GM18517 (cell line): ENCODE measurements at regions not wholly inside any gene's neighbourhood (a gene's known extent, or its start where the extent isn't known, plus 50 kb on each side); places are given as distances from the start of the nearest gene placed in this dataset.
A peak's percentile ranks its signal among the peaks of the same experiment; 100 is the strongest.

Experiments
- ATAC-seq: cut with Tn5 transposase; IDR thresholded peaks from one replicate; pipeline ENCODE4 v1.9.1; 2021; ENCODE audit warnings: mild to moderate bottlenecking, moderate library complexity; ENCODE audit not compliant: unreplicated experiment

GRCh38 chr2:144285324-144285723, 234.6 kb downstream of the ZEB2 start:
- ATAC-seq = no peak

- no peak for ATAC-seq
Measured at GRCh38 chr2:144281476-144281875, 238.4 kb downstream of the ZEB2 start.

GRCh38 chr2:144280009-144280408, 239.9 kb downstream of the ZEB2 start:
- no peak for ATAC-seq

GRCh38 chr2:144279165-144279564, 240.8 kb downstream of the ZEB2 start:
- ATAC-seq = no peak

GRCh38 chr2:144277622-144278354, 242.1 kb downstream of the ZEB2 start:
- ATAC-seq = no peak

- ATAC-seq = no peak
Measured at GRCh38 chr2:144275340-144275739, 244.6 kb downstream of the ZEB2 start.

- ATAC-seq = no peak
Measured at GRCh38 chr2:144274131-144274530, 245.8 kb downstream of the ZEB2 start.

- ATAC-seq = no peak
Measured at GRCh38 chr2:144270951-144271350, 249.0 kb downstream of the ZEB2 start.

GRCh38 chr2:144268036-144268678, 251.8 kb downstream of the ZEB2 start:
- ATAC-seq = no peak

- ATAC-seq = peak; percentile 93
Measured at GRCh38 chr2:144267239-144267638, 252.7 kb downstream of the ZEB2 start.

GRCh38 chr2:144265654-144266053, 254.3 kb downstream of the ZEB2 start:
- no peak for ATAC-seq

- ATAC-seq = no peak
Measured at GRCh38 chr2:144261966-144262365, 258.0 kb downstream of the ZEB2 start.

- no peak for ATAC-seq
Measured at GRCh38 chr2:144261336-144261735, 258.6 kb downstream of the ZEB2 start.

GRCh38 chr2:144259332-144259731, 260.6 kb downstream of the ZEB2 start:
- ATAC-seq = no peak

GRCh38 chr2:144258154-144258553, 261.8 kb downstream of the ZEB2 start:
- no peak for ATAC-seq

- ATAC-seq = no peak
Measured at GRCh38 chr2:144256996-144257707, 262.8 kb downstream of the ZEB2 start.

- ATAC-seq = no peak
Measured at GRCh38 chr2:144254342-144255235, 265.3 kb downstream of the ZEB2 start.

GRCh38 chr2:144253743-144254142, 266.2 kb downstream of the ZEB2 start:
- ATAC-seq = no peak

- ATAC-seq = no peak
Measured at GRCh38 chr2:144252694-144253093, 267.2 kb downstream of the ZEB2 start.

GRCh38 chr2:144249035-144249637, 270.8 kb downstream of the ZEB2 start:
- peak; percentile 37 for ATAC-seq
